SK-N-SH (cell line): ENCODE measurements at regions not wholly inside any gene's neighbourhood (a gene's known extent, or its start where the extent isn't known, plus 50 kb on each side); places are given as distances from the start of the nearest gene placed in this dataset.
A peak's percentile ranks its signal among the peaks of the same experiment; 100 is the strongest.

Experiments used
- CTCF ChIA-PET: fragments of 300-600, 350-600 bp; formaldehyde crosslinking; extraction: SDS; loops from one replicate; lab custom pipeline; 2021; lab: Yijun Ruan, JAX
- POLR2A ChIA-PET: fragments of 350-600 bp; sonication (Branson Sonifier 250); formaldehyde crosslinking; extraction: SDS; loops from one replicate; lab custom pipeline; 2020; ENCODE audit warnings: antibody characterized with exemption, inconsistent platforms; lab: Yijun Ruan, JAX
- DNase-seq: peaks from one replicate; pipeline ENCODE4 v3.0.0; 2012
- H2AFZ ChIP-seq: fragments of 200-600 bp; sonication (generic); 2 replicates; pipeline ENCODE4 v1.8.1; 2016; ENCODE audit warnings: antibody characterized with exemption, mild to moderate bottlenecking, low read depth
- H3F3A ChIP-seq: fragments of 200-600 bp; sonication (generic); replicated peaks from 2 replicates; pipeline ENCODE3; 2016; ENCODE audit warnings: antibody characterized with exemption, mild to moderate bottlenecking; ENCODE audit not compliant: insufficient read depth
- H3K27ac ChIP-seq, 2 experiments: fragments of 200-500 bp in 1 of 2; fragments of 200-600 bp in 1 of 2; sonication (Bioruptor generic) in 1 of 2; sonication (generic), shearing (Covaris generic) in 1 of 2; 2 replicates each; pipeline versions ENCODE4 v1.5.1 to v1.6.1; 2014 to 2016; ENCODE audit warnings: low read depth in 2 of 2, inconsistent platforms in 1 of 2, low read length in 1 of 2, mild to moderate bottlenecking in 1 of 2, mixed read lengths in 1 of 2
- H3K27me3 ChIP-seq: fragments of 200-600 bp; sonication (generic), shearing (Covaris generic); 2 replicates; pipeline ENCODE4 v1.6.1; 2016; ENCODE audit warnings: mixed run types; ENCODE audit not compliant: insufficient read depth
- H3K36me3 ChIP-seq, 2 experiments: fragments of 200-500 bp in 1 of 2; fragments of 200-600 bp in 1 of 2; sonication (Bioruptor generic) in 1 of 2; sonication (generic) in 1 of 2; replicated peaks in 1 of 2; 2 replicates each; pipeline versions ENCODE3 to v1.5.1; 2014 to 2016; ENCODE audit warnings: low read length in 1 of 2, mild to moderate bottlenecking in 1 of 2; ENCODE audit not compliant: insufficient read depth in 2 of 2, control insufficient read depth in 1 of 2
- H3K4me1 ChIP-seq, 2 experiments: fragments of 200-500 bp in 1 of 2; fragments of 200-600 bp in 1 of 2; sonication (Bioruptor generic) in 1 of 2; sonication (generic), shearing (Covaris generic) in 1 of 2; 2 replicates each; pipeline versions ENCODE4 v1.5.1 to v1.6.1; 2014 to 2016; ENCODE audit warnings: low read depth in 1 of 2, low read length in 1 of 2, mixed run types in 1 of 2; ENCODE audit not compliant: insufficient read depth in 2 of 2, control insufficient read depth in 1 of 2
- H3K4me2 ChIP-seq: fragments of 200-600 bp; sonication (generic), shearing (Covaris generic); 2 replicates; pipeline ENCODE4 v1.6.1; 2017; ENCODE audit warnings: mixed run types
- H3K4me3 ChIP-seq, 2 experiments: fragments of 200-500 bp in 1 of 2; fragments of 200-600 bp in 1 of 2; sonication (Bioruptor generic) in 1 of 2; sonication (generic), shearing (Covaris generic) in 1 of 2; 2 replicates each; pipeline versions ENCODE4 v1.5.1 to v1.8.1; 2014 to 2016; ENCODE audit warnings: low read depth in 2 of 2, inconsistent platforms in 1 of 2, low read length in 1 of 2, mild to moderate bottlenecking in 1 of 2, mixed read lengths in 1 of 2, moderate library complexity in 1 of 2
- H3K79me2 ChIP-seq: fragments of 200-600 bp; sonication (generic); 2 replicates; pipeline ENCODE4 v1.8.1; 2017; ENCODE audit warnings: mild to moderate bottlenecking; ENCODE audit not compliant: insufficient read depth
- H3K9ac ChIP-seq: fragments of 200-600 bp; sonication (generic); 2 replicates; pipeline ENCODE4 v1.6.1; 2017; ENCODE audit warnings: mixed run types
- H3K9me2 ChIP-seq: fragments of 200-600 bp; sonication (generic); 2 replicates; pipeline ENCODE4 v1.6.1; 2017; ENCODE audit warnings: mixed run types
- H3K9me3 ChIP-seq: fragments of 200-600 bp; sonication (generic); 2 replicates; pipeline ENCODE4 v1.6.1; 2017; ENCODE audit warnings: mixed run types, mild to moderate bottlenecking, moderate library complexity
- H4K20me1 ChIP-seq: fragments of 200-600 bp; sonication (generic); 2 replicates; pipeline ENCODE4 v1.6.1; 2017; ENCODE audit warnings: mild to moderate bottlenecking, mixed run types; ENCODE audit not compliant: insufficient read depth
- CHD2 ChIP-seq: fragments of 150-350 bp; IDR thresholded peaks from 2 replicates; pipeline ENCODE4 v1.6.1; 2018; ENCODE audit warnings: low read length; ENCODE audit not compliant: partially characterized antibody
- GABPA ChIP-seq: IDR thresholded peaks from 2 replicates; pipeline ENCODE4 v1.4.0; 2012; ENCODE audit warnings: low read depth, mild to moderate bottlenecking
- GATA2 ChIP-seq: sonication (generic); formaldehyde crosslinking; IDR thresholded peaks from 2 replicates; pipeline ENCODE4 v1.5.0; 2020; ENCODE audit warnings: mild to moderate bottlenecking, missing genetic modification reagents
- NRF1 ChIP-seq: IDR thresholded peaks from 2 replicates; pipeline ENCODE4 v1.6.1; 2012; ENCODE audit warnings: low read depth, mild to moderate bottlenecking, low read length
- RCOR1 ChIP-seq: fragments of 150-350 bp; IDR thresholded peaks from 2 replicates; pipeline ENCODE4 v1.6.1; 2017; ENCODE audit warnings: antibody characterized with exemption, low read length
- RFX5 ChIP-seq: IDR thresholded peaks from 2 replicates; pipeline ENCODE4 v1.6.1; 2012; ENCODE audit warnings: mild to moderate bottlenecking, improper control_type of control experiment, low read length
- SMC3 ChIP-seq: IDR thresholded peaks from 2 replicates; pipeline ENCODE4 v1.6.1; 2012; ENCODE audit warnings: low read depth, low read length, improper control_type of control experiment
- TCF12 ChIP-seq: IDR thresholded peaks from 2 replicates; pipeline ENCODE4 v1.4.0; 2012
- TEAD4 ChIP-seq: IDR thresholded peaks from 2 replicates; pipeline ENCODE4 v1.4.0; 2012; ENCODE audit warnings: mild to moderate bottlenecking, borderline replicate concordance; ENCODE audit not compliant: insufficient read depth
- WGBS: methylation state at CpG from one replicate; pipeline ENCODE4 v1.1.6; 2017; ENCODE audit warnings: low lambda C conversion rate; 5-methylcytosine and 5-hydroxymethylcytosine counted together
- TF ChIP-seq, protein P1 (sequence below): fragments of 150-350 bp; IDR thresholded peaks from 2 replicates; pipeline ENCODE4 v1.6.1; 2017; ENCODE audit warnings: antibody characterized with exemption, low read length, low read depth, borderline replicate concordance
- TF ChIP-seq, protein P2 (sequence below): IDR thresholded peaks from 2 replicates; pipeline ENCODE4; 2012
- TF ChIP-seq, protein P3 (sequence below): IDR thresholded peaks from 2 replicates; pipeline ENCODE4 v1.4.0; 2012; ENCODE audit warnings: low read depth, borderline replicate concordance
- TF ChIP-seq, protein P4 (sequence below): fragments of 150-350 bp; IDR thresholded peaks from 2 replicates; pipeline ENCODE4 v1.6.1; 2016; ENCODE audit warnings: mild to moderate bottlenecking, low read depth, low read length
- TF ChIP-seq, protein P5 (sequence below): IDR thresholded peaks from 2 replicates; pipeline ENCODE4 v1.4.0; 2012; ENCODE audit warnings: low read depth, borderline replicate concordance

DNA sequence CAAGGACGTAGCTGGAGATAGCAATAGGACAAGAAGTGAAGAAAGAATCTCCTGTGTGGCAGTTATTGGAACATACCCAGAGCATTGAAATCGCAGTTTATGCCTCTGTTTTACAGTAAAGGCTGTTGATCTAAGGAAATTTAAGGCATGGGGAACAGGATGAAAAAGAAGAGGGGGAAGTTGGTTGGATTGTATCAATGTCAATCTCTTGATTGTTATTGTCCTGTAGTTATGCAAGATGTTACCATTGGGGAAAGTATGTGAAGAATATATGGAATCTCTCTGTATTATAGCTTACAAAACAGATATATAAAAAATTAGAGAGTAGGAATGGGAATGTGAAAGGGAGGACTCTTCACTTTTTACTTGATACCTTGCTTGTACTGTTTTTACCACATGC is 195.6 kb upstream of the NREP start (continued):
- TF ChIP-seq, protein P1, sequence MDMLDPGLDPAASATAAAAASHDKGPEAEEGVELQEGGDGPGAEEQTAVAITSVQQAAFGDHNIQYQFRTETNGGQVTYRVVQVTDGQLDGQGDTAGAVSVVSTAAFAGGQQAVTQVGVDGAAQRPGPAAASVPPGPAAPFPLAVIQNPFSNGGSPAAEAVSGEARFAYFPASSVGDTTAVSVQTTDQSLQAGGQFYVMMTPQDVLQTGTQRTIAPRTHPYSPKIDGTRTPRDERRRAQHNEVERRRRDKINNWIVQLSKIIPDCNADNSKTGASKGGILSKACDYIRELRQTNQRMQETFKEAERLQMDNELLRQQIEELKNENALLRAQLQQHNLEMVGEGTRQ: no peak
- TF ChIP-seq, protein P2, sequence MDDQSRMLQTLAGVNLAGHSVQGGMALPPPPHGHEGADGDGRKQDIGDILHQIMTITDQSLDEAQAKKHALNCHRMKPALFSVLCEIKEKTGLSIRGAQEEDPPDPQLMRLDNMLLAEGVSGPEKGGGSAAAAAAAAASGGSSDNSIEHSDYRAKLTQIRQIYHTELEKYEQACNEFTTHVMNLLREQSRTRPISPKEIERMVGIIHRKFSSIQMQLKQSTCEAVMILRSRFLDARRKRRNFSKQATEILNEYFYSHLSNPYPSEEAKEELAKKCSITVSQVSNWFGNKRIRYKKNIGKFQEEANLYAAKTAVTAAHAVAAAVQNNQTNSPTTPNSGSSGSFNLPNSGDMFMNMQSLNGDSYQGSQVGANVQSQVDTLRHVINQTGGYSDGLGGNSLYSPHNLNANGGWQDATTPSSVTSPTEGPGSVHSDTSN: 0 out of 2 replicates have a peak, but pooled peaks have one; percentile 12
- TF ChIP-seq, protein P3, sequence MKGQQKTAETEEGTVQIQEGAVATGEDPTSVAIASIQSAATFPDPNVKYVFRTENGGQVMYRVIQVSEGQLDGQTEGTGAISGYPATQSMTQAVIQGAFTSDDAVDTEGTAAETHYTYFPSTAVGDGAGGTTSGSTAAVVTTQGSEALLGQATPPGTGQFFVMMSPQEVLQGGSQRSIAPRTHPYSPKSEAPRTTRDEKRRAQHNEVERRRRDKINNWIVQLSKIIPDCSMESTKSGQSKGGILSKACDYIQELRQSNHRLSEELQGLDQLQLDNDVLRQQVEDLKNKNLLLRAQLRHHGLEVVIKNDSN: no peak
- TF ChIP-seq, all 33 proteins: peak for 2

DNA sequence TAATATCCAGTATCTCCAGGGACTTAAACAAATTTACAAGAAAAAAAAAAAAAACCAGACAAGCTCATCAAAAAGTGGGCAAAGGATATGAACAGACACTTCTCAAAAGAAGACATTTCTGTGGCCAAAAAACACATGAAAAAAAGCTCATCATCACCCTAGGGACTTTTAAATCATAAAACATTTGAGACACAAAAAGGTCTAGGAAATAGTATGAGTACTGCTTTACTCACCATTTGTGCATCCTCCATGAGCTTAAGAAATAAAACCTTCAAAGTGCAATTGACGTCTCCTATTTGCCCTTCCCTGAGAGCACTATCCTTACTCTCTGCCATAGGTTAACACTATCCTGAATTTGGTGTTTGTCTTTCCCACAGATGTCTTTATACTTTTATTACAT is 193.7 kb upstream of the NREP start:
- Histone ChIP-seq H4K20me1 (no peaks in the 10 kb centered on the region), H3K79me2 (no peaks in the 10 kb centered on the region), H3K9me3 (no peaks in the 10 kb centered on the region), H3K27ac (peak overlapping the region in 1 of 2 experiments; percentile 99; a peak in 2 of 4 replicates), H3K4me1 (peaks cover 0 to 24% of the 10 kb centered on the region in 2 experiments; a peak in 3 of 4 replicates), H3K36me3 (no peaks in the 10 kb centered on the region), H3K4me3 (no peak overlapping the region), H3K4me2 (no peak overlapping the region), H3K27me3 (no peaks in the 10 kb centered on the region), H3F3A (peaks cover 39% of the 10 kb centered on the region), H3K9ac (no peak overlapping the region), H2AFZ (no peak overlapping the region), H3K9me2 (no peaks in the 10 kb centered on the region)
- ChIA-PET CTCF (no interaction called here), POLR2A (no interaction called here)
- no peak for DNase-seq
- 60% methylated on average over 1 of the region's 1 CpG for WGBS
- TF ChIP-seq, protein P4, sequence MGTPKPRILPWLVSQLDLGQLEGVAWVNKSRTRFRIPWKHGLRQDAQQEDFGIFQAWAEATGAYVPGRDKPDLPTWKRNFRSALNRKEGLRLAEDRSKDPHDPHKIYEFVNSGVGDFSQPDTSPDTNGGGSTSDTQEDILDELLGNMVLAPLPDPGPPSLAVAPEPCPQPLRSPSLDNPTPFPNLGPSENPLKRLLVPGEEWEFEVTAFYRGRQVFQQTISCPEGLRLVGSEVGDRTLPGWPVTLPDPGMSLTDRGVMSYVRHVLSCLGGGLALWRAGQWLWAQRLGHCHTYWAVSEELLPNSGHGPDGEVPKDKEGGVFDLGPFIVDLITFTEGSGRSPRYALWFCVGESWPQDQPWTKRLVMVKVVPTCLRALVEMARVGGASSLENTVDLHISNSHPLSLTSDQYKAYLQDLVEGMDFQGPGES: no peak
- TF ChIP-seq TEAD4: no peak

DNA sequence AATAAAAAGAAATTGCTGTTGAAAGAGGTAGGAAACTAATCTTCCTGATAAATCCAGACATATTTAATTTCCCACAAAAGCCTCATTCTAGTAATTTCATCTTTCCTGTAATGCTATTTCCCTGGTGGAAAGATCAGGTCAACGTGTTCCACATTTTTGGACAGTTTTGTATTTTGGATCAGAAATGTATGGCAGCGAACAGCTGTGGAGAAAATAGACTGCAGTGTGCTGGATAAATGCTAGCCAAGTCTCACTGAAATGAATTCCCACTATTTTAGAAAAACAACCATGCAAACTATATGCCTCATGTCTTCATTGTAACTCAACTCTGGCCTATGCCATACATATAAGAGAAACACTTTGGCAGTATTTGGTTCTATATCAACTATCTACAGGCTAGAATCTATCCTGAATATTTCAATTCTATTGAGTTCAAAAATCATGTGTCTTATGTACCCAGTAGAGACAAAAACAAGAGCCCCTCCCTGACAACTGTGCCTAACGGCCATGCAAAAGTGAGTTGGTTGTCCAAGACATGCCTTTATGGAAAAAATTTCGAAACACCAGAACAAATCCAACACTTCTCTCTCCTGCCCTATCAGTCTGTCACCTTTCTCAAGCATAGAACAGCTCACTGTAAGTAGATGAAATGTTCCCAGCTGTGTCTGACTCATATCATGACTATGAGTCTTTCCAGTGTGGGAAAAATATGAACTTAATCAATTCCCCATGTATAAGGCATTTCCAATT is 191.3 kb upstream of the NREP start:
- Histone ChIP-seq H3K9me3 (no peaks in the 10 kb centered on the region), H2AFZ (no peak overlapping the region), H3K4me2 (peak overlapping the region; percentile 46; the same call in 1 of the 2 replicates), H3K9me2 (no peaks in the 10 kb centered on the region), H3K4me1 (peaks cover 0 to 3% of the 10 kb centered on the region in 2 experiments; a peak in 1 of 4 replicates), H3K27me3 (no peaks in the 10 kb centered on the region), H3K36me3 (no peaks in the 10 kb centered on the region), H3K4me3 (no peak overlapping the region), H3K9ac (peak overlapping the region; percentile 65; the same call in 1 of the 2 replicates), H3K27ac (peak overlapping the region; percentile 85 to 99), H3F3A (peaks cover 23% of the 10 kb centered on the region), H4K20me1 (no peaks in the 10 kb centered on the region), H3K79me2 (no peaks in the 10 kb centered on the region)
- WGBS: 36% methylated on average over 4 of the region's 4 CpGs
- ChIA-PET POLR2A (no interaction called here), CTCF (interaction anchor here (0.6 kb wide), 1 partner anchor 34 kb away, joined by 3 read pairs; no protein-coding TSS in a partner anchor)
- DNase-seq: no peak
- no peak for TF ChIP-seq RCOR1
- TF ChIP-seq TCF12: peak; percentile 98
- TF ChIP-seq GATA2 (CRISPR knock-in tag): no peak
- no peak for TF ChIP-seq GABPA
- TF ChIP-seq, protein P2: peak; percentile 65
- TF ChIP-seq, protein P5, sequence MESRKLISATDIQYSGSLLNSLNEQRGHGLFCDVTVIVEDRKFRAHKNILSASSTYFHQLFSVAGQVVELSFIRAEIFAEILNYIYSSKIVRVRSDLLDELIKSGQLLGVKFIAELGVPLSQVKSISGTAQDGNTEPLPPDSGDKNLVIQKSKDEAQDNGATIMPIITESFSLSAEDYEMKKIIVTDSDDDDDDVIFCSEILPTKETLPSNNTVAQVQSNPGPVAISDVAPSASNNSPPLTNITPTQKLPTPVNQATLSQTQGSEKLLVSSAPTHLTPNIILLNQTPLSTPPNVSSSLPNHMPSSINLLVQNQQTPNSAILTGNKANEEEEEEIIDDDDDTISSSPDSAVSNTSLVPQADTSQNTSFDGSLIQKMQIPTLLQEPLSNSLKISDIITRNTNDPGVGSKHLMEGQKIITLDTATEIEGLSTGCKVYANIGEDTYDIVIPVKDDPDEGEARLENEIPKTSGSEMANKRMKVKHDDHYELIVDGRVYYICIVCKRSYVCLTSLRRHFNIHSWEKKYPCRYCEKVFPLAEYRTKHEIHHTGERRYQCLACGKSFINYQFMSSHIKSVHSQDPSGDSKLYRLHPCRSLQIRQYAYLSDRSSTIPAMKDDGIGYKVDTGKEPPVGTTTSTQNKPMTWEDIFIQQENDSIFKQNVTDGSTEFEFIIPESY: no peak
- no peak for TF ChIP-seq SMC3
- no peak for TF ChIP-seq RFX5
- TF ChIP-seq NRF1: no peak
- TF ChIP-seq CHD2: no peak
- TF ChIP-seq, protein P3: no peak
